ENCODE measurements at regions not wholly inside any gene's neighbourhood (a gene's known extent, or its start where the extent isn't known, plus 50 kb on each side); places are given as distances from the start of the nearest gene placed in this dataset.

GRCh38 chr3:99322551-99322950, 315.8 kb upstream of the COL8A1 start:
- Histone ChIP-seq H3K9me2 (ENCODE audit: insufficient read depth, low read length) (no peaks in the 10 kb centered on the region), H2AFZ (ENCODE audit: low read depth, low read length) (no peak overlapping the region), H3F3A (ENCODE audit: insufficient read depth, low read length, poor library complexity, severe bottlenecking) (no peaks in the 10 kb centered on the region), H3K27ac (ENCODE audit: low read length) (no peak overlapping the region), H3K4me2 (ENCODE audit: low read length) (no peak overlapping the region), H4K20me1 (ENCODE audit: insufficient read depth) (no peaks in the 10 kb centered on the region), H3K9ac (ENCODE audit: low read length) (no peak overlapping the region), H3K36me3 (ENCODE audit: insufficient read depth, low read length) (no peaks in the 10 kb centered on the region), H3K9me3 (ENCODE audit: low read length) (no peaks in the 10 kb centered on the region), H3K79me2 (replicated peaks; ENCODE audit: insufficient read depth, low read length) (no peaks in the 10 kb centered on the region), H3K27me3 (ENCODE audit: insufficient read depth, low read depth, low read length) (no peaks in the 10 kb centered on the region), H3K4me3 (ENCODE audit: low read length) (no peak overlapping the region)
- TF ChIP-seq POLR2AphosphoS5 (IDR thresholded peaks at IDR 0.05) (no peak), CTCF (IDR thresholded peaks at IDR 0.05; ENCODE audit: poor library complexity, severe bottlenecking) (no peak), EP300 (conservative IDR thresholded peaks at IDR 0.05; ENCODE audit: poor library complexity, severe bottlenecking) (no peak), RAD21 (conservative IDR thresholded peaks at IDR 0.05) (no peak), MXI1 (conservative IDR thresholded peaks at IDR 0.05; ENCODE audit: poor library complexity, severe bottlenecking) (no peak), TAF1 (IDR thresholded peaks at IDR 0.05; ENCODE audit: low read depth) (no peak), EZH2 (IDR thresholded peaks at IDR 0.05; ENCODE audit: borderline replicate concordance, insufficient read depth, low read length, poor library complexity, severe bottlenecking) (no peak), SMC3 (conservative IDR thresholded peaks at IDR 0.05; ENCODE audit: poor library complexity) (no peak), REST (IDR thresholded peaks at IDR 0.05; ENCODE audit: borderline replicate concordance) (no peak)

- no peaks in the 10 kb centered on the region for H3K27me3 ChIP-seq (ENCODE audit: insufficient read depth, low read depth, low read length)
- H2AFZ ChIP-seq (ENCODE audit: low read depth, low read length): no peak overlapping the region
- H3F3A ChIP-seq (ENCODE audit: insufficient read depth, low read length, poor library complexity, severe bottlenecking): no peaks in the 10 kb centered on the region
- no peaks in the 10 kb centered on the region for H4K20me1 ChIP-seq (ENCODE audit: insufficient read depth)
- no peak overlapping the region for H3K27ac ChIP-seq (ENCODE audit: low read length)
- no peaks in the 10 kb centered on the region for H3K79me2 ChIP-seq (replicated peaks; ENCODE audit: insufficient read depth, low read length)
- no peaks in the 10 kb centered on the region for H3K36me3 ChIP-seq (ENCODE audit: insufficient read depth, low read length)
- H3K9me3 ChIP-seq (ENCODE audit: low read length): no peaks in the 10 kb centered on the region
- no peak overlapping the region for H3K4me2 ChIP-seq (ENCODE audit: low read length)
- no peak overlapping the region for H3K9ac ChIP-seq (ENCODE audit: low read length)
- no peak overlapping the region for H3K4me3 ChIP-seq (ENCODE audit: low read length)
- H3K9me2 ChIP-seq (ENCODE audit: insufficient read depth, low read length): no peaks in the 10 kb centered on the region
- TF ChIP-seq POLR2AphosphoS5 (IDR thresholded peaks at IDR 0.05) (no peak), SMC3 (conservative IDR thresholded peaks at IDR 0.05; ENCODE audit: poor library complexity) (no peak), EZH2 (IDR thresholded peaks at IDR 0.05; ENCODE audit: borderline replicate concordance, insufficient read depth, low read length, poor library complexity, severe bottlenecking) (no peak), MXI1 (conservative IDR thresholded peaks at IDR 0.05; ENCODE audit: poor library complexity, severe bottlenecking) (no peak), TAF1 (IDR thresholded peaks at IDR 0.05; ENCODE audit: low read depth) (no peak), CTCF (IDR thresholded peaks at IDR 0.05; ENCODE audit: poor library complexity, severe bottlenecking) (no peak), REST (IDR thresholded peaks at IDR 0.05; ENCODE audit: borderline replicate concordance) (no peak), RAD21 (conservative IDR thresholded peaks at IDR 0.05) (no peak), EP300 (conservative IDR thresholded peaks at IDR 0.05; ENCODE audit: poor library complexity, severe bottlenecking) (no peak)
Measured at GRCh38 chr3:99321261-99321660, 317.1 kb upstream of the COL8A1 start.

Measured in neural cell (in vitro differentiated cells).